Activated effector memory CD4-positive, alpha-beta T cell treated with Interleukin-2 at 50 U/mL for 16 hours (primary cell): ENCODE measurements at regions not wholly inside any gene's neighbourhood (a gene's known extent, or its start where the extent isn't known, plus 50 kb on each side); places are given as distances from the start of the nearest gene placed in this dataset.
"Not testable (repeated sequence)": the region's sequence is repeated elsewhere in the genome, so short reads cannot be mapped to it uniquely, and the experiment has no call there.

Experiments used
- DNase-seq: peaks from one replicate; pipeline ENCODE4 v3.0.0-alpha.2; 2020

DNA sequence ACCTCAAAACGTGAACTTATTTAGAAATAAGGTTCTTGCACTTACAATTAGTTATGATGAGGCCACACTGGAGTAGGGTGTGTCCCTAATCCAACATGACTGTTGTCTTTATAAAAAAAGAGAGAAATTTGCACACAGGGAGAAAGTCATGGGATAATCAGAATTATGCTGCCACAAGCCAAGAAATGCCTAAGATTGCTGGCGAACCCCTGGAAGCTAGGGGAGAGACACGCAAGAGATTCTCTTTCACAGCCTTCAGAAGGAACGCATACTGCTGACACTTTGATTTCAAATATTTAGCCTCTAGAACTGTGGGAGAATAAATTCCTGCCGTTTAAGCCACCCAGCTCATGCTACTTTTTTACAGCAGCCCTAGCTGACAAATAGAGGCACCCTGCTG, 138.3 kb downstream of the CCDC71L start:
- DNase-seq: no peak

DNA sequence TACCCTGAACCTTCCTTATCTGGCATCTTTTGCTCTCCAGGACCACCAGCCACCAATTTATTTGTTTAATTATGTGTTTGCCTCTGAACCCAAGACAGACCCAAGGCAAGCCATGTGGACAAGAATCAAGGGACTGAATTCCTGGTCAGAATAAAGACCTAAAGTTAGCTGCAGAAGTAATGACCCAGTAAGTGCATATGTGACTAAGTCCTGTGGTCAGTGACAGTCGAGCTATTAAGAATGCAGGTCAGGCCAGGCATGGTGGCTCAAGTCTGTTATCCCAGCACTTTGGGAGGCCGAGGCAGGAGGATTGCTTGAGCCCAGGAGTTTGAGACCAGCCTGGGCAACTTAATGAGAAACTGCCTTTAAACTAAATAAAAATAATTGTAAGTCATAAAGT, 139.4 kb downstream of the CCDC71L start:
- no peak for DNase-seq

DNA sequence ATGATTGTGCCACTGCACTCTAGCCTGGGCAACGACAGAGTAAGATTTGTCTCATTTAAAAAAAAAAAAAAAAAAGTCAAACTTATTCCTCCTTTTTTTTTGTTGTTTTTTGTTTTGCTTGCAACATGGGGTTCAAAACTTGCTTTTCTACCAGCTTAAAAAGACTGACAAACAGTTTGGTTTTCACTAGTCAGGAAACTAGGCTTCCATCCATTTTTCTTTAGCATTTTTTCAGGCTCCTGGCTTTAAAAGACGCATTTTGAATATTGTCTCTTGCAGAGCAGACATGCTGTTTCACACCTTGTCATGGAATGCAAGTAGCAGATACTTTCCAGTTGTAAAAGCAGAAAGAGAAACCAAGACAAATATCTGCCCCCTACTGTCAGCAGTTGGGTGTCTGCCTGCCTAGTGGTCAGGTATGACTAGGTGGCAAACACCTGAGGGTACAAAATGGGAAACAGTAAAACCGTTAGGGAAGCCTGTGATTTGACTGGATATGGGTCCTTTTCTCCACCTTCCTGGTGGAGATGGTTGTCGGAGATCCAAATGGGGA, 139.9 kb downstream of the CCDC71L start:
- DNase-seq: no peak

DNA sequence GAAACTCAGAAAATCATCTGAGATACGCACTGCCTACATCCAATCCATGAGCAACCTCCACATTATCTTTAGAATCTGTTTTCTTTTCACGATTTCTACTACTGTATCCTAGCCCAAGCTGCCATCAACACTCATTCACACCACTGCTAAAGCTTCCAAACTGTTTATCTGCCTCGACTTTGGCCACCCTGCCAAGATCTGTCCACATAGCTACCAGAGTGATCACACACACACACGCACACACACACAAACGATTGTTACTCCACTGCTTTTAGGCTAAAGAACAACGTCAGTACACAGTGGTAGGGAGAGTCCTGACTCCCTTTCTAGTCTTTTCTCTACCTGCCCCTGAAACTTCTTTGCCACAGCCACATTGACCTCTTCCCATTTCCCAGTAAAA, 142.0 kb downstream of the CCDC71L start:
- DNase-seq: no peak

DNA sequence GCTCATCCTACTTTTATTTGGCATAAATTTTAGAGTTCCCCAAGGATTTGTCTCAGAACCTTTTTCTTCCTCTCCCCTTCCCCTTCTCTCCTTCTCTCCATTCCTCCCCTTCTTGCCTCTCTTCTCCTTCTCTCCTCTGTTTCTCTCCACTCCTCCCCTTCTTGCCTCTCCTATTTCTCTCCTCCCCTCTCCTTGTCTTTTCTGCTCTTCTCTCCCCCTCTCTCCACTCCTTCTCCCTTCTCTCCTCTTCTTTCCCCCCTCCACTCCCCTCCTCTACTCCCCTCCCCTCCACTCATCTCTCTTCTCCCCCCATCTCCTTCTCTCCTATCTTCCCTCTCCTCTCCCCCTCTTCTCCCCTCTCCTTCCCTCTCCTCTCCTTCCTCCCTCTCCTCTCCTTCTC, 142.7 kb downstream of the CCDC71L start:
- DNase-seq: no peak

DNA sequence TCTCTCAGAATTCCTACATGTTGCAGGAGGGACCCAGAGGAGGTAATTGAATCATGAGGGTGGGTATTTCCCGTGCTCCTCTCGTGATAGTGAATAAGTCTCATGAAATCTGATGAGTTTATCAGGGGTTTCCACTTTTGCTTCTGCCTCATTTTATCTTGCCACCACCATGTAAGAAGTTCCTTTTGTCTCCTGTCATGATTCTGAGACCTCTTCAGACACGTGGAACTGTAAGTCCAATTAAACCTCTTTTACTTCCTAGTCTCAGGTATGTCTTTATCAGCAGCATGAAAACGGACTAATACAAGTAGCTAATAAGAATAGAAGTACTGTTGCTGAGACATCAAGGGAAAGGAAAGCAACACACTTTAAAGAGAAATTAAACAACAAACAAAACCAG, 143.4 kb downstream of the CCDC71L start:
- no peak for DNase-seq

DNA sequence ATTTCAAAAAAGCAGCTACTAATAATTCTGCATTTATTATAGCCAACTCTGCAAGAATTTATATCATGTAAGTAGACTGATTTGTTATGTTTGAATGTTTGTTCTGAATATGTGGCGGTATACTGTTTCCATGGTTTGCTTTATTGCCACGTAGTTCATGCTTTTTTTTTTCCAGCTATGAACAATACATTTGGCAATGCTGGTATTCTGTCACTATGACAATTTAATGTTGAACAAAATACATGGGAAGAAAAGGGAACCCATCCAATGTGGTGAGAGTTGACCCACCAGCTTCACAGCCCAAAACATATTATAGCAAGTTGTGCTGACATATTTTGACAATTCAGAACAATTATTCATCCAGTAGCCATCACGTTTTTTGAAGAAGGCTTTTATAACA, 145.6 kb downstream of the CCDC71L start:
- DNase-seq: no peak

DNA sequence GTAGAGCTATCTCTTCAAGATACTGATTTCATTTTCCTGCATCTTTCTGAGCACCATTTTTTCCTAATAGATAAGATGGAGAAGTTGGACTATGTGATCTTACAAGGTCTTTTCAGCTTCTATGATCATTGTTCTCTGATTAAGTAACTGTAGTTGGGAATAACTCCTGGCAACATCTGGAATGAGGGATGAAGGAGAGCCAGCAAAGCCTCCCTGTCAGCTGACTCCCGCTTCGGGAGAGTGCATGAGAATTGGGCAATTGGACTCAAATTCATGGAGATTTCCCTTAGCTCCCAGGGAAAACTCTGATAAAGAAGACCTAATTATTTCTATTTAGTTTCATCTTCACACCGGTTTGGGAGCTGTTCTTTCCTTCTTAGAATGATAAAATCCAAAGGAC, 146.1 kb downstream of the CCDC71L start:
- no peak for DNase-seq

DNA sequence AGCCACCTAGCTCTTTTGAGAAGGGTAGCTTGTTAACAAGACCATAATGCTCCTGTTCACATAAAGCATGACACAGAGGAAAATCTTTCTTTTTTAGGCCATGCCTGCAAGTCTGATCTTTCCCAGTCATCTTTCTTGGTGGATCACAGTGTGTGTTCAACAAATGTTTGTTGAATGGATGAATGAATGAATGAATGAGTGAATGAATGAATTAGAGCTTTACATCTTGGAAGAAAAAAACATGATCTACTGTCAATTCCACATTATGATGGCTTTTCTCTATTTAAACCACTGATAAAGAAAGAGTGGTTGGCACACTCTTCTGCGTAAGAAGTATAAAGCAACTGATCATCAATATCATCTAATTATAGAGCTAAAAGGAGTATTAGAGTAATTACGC, 148.7 kb downstream of the CCDC71L start:
- DNase-seq: no peak

DNA sequence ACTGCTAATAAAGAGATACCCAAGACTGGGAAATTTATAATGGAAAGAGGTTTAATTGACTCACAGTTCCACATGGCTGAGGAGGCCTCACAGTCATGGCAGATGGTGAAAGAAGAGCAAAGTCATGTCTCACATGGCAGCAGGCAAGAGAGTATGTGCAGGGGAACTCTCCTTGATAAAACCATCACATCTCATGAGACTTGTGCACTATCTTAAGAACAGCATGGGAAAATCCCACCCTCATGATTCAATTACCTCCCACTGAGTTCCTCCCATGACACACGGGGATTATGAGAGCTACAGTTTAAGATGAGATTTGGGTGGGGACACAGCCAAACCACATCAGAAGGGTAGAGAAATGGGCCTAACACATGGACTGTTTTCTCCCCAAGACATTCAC, 156.3 kb downstream of the CCDC71L start:
- DNase-seq: no peak

DNA sequence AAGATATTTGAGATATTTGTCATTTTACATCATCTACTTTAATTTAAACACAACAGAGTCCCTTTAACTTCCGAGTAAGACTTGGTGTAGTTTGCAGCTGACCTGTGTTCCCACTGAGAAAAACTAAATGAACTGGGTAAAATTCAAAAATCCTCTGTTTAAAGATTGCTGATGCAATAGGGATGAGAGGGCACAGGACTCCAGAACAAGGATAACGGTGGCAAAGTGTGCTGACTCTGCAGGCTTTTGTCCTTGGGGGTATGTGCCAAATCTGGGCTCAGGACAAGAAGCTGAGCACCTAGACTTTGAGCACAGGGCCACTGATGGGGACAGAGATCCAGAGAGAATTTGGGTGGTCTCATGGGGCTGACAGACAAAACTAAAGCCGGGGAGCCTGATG, 156.8 kb downstream of the CCDC71L start:
- DNase-seq: no peak

DNA sequence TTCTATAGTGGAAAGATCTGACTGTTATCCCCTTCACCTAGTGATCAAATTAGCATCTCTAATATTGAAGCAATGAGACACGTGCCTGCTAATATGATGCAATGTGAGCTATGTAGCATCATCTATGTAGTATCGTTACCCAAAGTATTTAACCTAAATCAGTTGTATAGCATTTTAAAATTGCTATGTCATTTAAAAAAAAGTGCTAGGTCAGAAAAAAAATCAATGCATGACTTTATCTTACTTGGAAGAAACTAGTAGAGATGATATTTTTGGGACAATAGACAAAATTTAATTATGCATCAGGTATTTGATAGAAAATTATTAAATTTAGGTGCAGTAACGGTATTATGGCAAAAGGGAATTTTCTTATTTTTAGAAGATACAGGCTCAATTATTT, 157.3 kb downstream of the CCDC71L start:
- no peak for DNase-seq

DNA sequence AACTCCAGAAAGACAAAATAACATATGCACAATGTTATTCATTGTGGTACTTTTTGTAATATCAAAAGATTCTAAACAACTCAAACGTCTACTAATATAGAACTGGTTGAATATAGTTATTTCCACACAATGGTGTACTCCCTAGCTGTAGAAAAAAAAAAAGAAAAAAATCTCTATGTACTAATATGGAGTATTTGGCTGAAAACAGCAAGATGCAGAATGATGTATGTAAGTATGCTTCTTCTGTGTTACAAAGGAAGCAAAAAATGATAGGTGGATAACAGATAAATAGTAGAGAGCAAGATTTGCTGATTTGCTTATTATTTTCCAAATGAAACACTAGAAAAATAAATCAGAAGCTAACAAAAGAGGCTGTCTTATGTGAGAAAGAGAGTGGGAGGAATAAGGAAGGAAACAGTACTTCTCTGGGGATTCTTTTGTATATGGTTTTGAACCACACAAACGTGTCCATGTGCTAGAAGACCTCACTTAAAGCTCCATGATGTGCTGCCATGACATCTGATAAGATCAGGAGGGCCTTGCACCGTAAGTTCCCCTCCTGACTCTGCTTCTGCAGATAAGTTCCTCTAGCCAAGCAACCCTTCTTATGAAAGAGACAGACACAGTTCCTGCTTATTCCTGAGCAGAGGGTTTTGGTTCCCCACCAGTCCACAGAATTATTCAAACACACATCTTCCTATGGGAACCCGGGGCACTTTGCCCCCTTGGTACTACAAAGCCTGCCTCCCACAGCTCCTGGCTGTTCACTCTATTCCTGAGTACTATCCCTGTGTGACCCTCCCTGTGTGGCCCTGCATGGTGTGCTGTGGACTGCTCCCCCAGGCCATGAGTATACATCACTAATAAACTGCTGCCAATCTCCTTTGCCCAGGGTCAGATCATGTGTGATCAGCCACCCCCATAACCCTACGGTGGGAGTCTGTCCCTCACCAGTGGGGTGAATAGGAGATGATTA, 159.1 kb downstream of the CCDC71L start:
- DNase-seq: no peak

DNA sequence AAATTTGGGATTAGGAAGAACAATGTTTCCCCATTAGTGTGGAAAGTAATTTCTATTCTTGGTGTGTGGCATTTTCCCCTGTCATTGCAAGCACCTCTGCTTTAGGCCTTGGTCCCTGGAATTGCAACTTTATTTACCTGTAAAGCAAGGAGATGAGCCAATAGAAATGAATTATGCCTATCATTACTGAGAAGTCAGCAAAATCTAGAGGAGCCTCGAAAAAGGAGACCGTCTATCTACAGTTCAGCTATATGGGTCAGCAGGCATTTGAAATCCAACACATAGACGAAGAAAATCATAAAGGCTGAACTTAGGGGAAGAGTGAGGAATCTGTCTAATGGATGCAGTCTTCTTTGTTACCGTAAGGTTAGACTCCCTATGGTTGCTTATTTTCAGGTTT, 161.1 kb downstream of the CCDC71L start:
- DNase-seq: no peak

DNA sequence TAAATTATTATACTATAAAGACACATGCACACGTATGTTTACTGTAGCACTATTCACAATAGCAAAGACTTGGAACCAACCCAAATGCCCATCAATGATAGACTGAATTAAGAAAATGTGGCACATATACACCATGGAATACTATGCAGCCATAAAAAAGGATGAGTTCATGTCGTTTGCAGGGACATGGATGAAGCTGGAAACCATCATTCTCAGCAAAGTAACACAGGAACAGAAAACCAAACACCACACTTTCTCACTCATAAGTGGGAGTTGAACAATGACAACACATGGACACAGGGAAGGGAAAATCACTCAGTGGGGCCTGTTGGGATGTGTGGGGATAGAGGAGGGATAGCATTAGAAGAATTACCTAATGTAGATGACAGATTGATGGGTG, 163.0 kb downstream of the CCDC71L start:
- not testable (repeated sequence) for DNase-seq

DNA sequence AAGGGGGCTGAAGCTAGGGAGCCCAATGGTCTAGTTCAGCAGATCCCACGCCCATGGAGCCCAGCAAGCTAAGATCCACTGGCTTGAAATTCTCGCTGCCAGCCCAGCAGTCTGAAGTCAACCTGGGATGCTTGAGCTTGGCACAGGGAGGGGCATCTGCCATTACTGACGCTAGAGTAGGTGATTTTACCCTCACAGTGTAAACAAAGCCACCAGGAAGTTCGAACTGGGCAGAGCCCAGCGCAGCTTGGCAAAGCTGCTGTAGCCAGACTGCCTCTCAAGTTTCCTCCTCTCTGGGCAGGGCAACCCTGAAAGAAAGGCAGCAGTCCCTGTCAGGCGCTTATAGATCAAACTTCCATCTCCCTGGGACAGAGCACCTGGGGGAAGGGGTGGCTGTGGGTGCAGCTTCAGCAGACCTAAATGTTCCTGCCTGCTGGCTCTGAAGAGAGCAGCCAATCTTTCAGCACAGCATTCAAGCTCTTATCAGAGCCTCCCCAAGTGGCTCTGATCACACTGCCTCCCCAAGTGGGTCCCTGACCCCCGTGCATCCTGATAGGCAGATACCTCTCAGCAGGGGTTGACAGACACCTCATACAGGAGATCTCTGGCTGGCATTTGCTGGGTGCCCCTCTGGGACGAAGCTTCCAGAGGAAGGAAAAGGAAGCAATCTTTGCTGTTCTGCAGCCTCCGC, 167.8 kb downstream of the CCDC71L start:
- no peak for DNase-seq

DNA sequence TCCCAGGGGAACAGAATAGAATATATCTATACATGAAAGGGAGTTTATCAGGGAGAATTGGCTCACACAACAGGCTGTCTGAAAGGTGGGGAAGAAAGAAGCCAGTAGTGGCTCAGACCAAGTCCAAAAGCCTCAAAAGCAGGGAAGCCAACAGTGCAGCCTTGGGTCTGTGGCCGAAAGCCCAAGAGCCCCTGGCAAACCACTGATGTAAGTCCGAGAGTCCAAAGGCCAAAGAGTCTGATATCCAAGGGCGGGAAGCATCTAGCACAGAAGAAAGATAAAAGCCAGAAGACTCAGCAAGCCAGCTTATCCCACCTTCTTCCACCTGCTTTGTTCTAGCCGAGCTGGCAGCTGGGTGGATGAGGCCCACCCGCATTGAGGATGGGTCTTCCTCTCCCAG, 172.5 kb downstream of the CCDC71L start:
- no peak for DNase-seq

DNA sequence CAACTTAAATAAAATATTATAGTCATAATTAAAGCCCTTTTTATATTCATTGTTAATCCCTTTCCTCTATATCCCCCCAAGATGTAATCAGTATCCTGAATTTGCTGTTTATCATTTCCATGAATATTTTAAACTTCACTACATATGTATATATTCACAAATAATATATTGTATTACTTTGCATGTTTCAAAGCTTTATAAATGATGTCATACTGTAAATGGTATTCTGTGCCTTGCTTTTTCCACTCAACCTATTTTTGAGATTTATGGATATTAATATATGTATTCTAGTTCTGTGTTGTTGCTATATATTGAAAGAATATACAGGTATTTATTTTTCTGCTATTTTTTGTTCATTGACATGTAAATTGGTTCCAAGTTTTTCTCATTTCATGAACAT, 173.1 kb downstream of the CCDC71L start:
- DNase-seq: no peak

DNA sequence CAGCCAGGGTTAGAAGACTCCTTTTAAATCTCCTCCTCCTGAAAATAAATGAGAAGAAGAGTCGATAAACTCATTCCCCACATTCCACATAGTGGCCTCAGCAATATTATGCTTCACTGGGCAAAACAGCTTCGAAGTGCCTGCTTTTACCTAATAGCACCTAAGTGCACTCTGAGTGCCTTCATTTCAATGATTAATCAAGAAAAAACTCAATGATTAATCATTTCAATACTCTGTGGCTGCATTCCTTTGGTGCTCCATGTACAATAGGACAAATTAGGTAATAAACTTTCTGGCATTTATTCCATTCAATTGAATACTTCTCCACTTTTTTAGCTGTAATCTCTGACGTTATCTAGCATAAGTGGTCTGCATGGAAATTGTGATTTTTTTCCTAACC, 174.6 kb downstream of the CCDC71L start:
- no peak for DNase-seq

DNA sequence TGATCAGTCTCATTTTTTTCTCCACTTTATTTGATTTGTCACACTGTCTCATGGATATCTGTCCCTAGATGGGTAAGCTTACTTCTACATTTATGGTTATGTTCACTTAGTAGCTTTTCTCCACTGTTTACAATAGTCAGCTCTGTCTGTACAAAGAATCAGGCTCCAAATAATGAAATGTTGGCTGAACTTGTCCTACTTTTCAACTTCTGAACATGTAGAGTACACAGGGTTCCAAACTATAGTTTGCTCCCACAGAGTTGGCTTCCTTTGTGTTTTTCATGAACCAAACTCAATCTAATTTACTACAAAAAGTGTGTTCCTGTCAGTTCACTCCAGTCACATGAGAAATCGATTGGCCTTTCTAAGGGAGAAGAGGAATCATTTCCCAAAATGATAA, 175.0 kb downstream of the CCDC71L start:
- no peak for DNase-seq

DNA sequence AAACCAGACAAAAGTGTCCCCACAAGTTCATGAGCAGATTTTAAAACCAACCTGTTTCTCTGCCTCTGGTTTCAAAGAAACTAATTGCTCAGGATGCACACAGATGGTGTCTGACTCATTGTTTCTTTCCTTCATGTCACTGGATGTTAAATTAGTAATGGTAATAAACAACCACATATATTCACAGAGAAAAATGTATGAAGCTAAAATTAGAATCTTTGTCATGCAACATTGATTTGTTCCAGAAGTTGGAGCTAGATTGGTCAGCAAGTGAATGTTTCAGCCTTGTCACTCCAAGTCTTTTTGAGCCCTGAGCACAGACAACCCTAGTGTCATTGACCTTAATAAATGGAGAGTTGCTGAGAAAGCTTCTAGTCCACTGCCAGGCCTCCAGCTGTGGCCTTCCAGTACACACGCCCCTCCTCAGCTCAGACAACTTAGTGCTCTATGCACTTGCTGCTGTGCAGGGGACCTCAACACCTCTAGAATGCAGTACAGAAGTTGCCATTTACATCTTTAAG, 175.9 kb downstream of the CCDC71L start:
- DNase-seq: no peak

DNA sequence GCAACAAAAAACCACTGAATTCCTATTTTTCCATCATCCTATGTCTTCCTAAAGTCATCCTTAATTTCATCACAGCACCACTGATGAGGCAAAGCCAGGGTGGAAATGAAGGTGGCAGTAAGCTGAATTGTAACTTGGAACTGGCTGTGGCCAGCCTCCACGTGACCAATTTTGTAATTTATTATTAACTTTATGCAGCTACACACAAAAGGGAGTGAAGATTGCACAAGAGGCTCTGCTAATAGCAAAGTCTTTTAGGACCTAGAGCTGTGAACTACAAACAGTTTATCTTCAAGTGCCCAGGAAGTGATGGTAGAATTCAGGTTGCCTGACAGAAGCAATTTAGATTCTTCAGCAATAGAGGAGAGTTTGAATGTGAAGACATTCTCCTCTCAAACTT, 176.4 kb downstream of the CCDC71L start:
- no peak for DNase-seq

DNA sequence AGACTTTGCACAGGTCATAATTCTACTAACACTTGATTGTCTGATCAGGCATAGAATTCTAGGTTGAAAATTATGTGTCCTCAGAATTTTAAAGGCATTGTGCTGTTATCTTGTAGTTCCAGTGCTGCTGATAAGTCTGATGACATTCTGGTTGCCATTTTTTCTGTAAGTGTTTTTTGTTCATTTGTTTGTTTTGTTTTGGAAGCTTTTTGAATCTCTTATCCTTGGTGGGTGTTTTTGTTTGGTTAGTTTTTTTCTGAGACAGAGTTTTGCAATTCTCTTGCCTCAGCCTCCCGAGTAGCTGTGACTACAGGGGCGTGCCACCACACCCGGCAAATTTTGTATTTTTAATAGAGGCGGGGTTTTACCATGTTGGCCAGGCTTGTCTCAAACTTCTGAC, 178.9 kb downstream of the CCDC71L start:
- DNase-seq: no peak

DNA sequence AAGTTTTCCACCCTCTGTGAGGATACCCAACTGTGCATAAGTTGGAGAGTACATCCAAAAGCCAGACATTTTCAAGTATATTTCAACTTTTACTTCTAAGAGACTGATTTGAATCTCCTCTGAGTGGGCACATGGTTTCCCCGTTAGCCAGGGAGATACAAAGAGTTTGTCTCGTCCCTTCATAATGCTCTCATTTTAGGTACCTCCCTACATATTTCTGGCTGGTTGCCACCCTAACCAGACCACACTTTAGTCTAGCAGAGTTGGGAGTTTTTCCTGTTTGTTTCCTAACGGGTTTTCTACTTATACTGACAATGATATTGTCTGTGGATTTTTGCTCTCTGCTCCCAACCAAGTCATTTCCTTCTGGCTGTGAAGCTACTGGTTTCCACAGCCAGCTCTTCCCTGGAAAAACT, 180.3 kb downstream of the CCDC71L start:
- DNase-seq: no peak
